ENCODE measurements at regions not wholly inside any gene's neighbourhood (a gene's known extent, or its start where the extent isn't known, plus 50 kb on each side); places are given as distances from the start of the nearest gene placed in this dataset.

DNA sequence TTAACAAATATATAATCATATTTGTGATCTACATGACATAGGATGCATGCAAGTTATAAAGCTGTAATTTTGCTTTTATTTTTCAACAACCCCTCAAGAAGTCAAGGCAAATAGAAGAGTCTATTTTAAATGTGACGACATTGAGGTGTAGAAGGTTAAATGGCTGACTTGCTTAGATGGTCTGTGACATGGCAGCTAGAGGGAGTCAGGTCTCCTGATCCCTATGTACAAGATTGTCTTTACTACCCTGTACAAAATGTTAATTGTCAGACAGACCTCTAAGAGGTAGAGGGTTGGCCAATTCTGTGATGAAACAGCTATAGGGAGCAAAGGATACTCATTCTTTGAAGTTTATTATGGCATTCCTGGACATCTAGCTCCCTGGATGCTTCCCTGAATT is 380.9 kb upstream of the MEF2C start:
- TF ChIP-seq YY1 (IDR thresholded peaks at IDR 0.05; ENCODE audit: insufficient read depth, insufficient read length) (no peak), ZNF274 (IDR thresholded peaks at IDR 0.05; ENCODE audit: low read depth, low read length) (no peak)

Data from NT2/D1 (cell line).